B cell (primary cell): ENCODE measurements at regions not wholly inside any gene's neighbourhood (a gene's known extent, or its start where the extent isn't known, plus 50 kb on each side); places are given as distances from the start of the nearest gene placed in this dataset.

ENCODE experiments used
- ATAC-seq: fragments of 200-7000 bp; cut with Tn5 transposase; one replicate; pipeline ENCODE4 v1.10.0; 2021; ENCODE audit warnings: low read depth, mild to moderate bottlenecking, moderate number of reproducible peaks, moderate library complexity
- CTCF ChIA-PET: fragments of 350-600 bp; sonication (Branson Sonifier 250); formaldehyde crosslinking; loops from one replicate; lab custom pipeline; 2021; ENCODE audit warnings: antibody characterized with exemption, inconsistent platforms; lab: Charles Lee
- POLR2A ChIA-PET: fragments of 350-600 bp; sonication (Branson Sonifier 250); formaldehyde crosslinking; loops from one replicate; lab custom pipeline; 2021; ENCODE audit warnings: antibody characterized with exemption; lab: Charles Lee
- DNase-seq: peaks from one replicate; pipeline ENCODE4 v3.0.0; 2013
- H2AFZ ChIP-seq: 2 replicates; pipeline ENCODE4 v1.6.1; 2012; ENCODE audit warnings: mild to moderate bottlenecking, low read depth, low read length; ENCODE audit not compliant: insufficient read depth, poor library complexity, severe bottlenecking
- H3K27ac ChIP-seq, 2 donors: 1 replicate in 1 of 2; 2 replicates in 1 of 2; pipeline ENCODE4 v1.5.1; 2012 to 2013; ENCODE audit warnings: low read length in 2 of 2, mild to moderate bottlenecking in 2 of 2, moderate library complexity in 1 of 2
- H3K27me3 ChIP-seq, 4 experiments: fragments of 200-600 bp in 1 of 4; sonication (generic) in 1 of 4; replicated peaks in 1 of 4; 1 replicate in 2 of 4; 2 replicates in 2 of 4; pipeline versions ENCODE4 v1.6.1 to v1.7.0; 2013 to 2016; ENCODE audit warnings: low read length in 3 of 4, mild to moderate bottlenecking in 2 of 4, mixed read lengths in 1 of 4, moderate library complexity in 1 of 4; ENCODE audit not compliant: insufficient read depth in 4 of 4, control insufficient read depth in 3 of 4; ENCODE audit errors: control extremely low read depth in 1 of 4
- H3K36me3 ChIP-seq, 2 experiments: replicated peaks in 1 of 2; 1 replicate in 1 of 2; 2 replicates in 1 of 2; pipeline versions ENCODE4 v1.6.1 to v1.7.1; 2013; ENCODE audit warnings: low read length in 1 of 2; ENCODE audit not compliant: insufficient read depth in 2 of 2, control insufficient read depth in 1 of 2; ENCODE audit errors: control extremely low read depth in 1 of 2, extremely low read depth in 1 of 2
- H3K4me1 ChIP-seq, 2 donors: fragments of 200-600 bp in 1 of 2; sonication (generic) in 1 of 2; 1 replicate in 1 of 2; 2 replicates in 1 of 2; pipeline versions ENCODE4 v1.5.1 to v1.6.1; 2013 to 2017; ENCODE audit warnings: low read length in 2 of 2; ENCODE audit not compliant: control insufficient read depth in 2 of 2, insufficient read depth in 2 of 2
- H3K4me2 ChIP-seq: replicated peaks from 2 replicates; pipeline ENCODE3; 2012; ENCODE audit warnings: mild to moderate bottlenecking, low read depth, low read length; ENCODE audit not compliant: poor library complexity, severe bottlenecking
- H3K4me3 ChIP-seq, 5 experiments: fragments of 200-600 bp in 1 of 5; sonication (generic) in 1 of 5; 1 replicate in 3 of 5; 2 replicates in 2 of 5; pipeline versions ENCODE4 v1.5.1 to v1.7.0; 2011 to 2016; ENCODE audit warnings: low read length in 4 of 5, mild to moderate bottlenecking in 4 of 5, low read depth in 2 of 5, control low read depth in 1 of 5, moderate library complexity in 1 of 5; ENCODE audit not compliant: insufficient read depth in 1 of 5; ENCODE audit errors: control extremely low read depth in 1 of 5, extremely low read depth in 1 of 5
- H3K79me2 ChIP-seq: fragments of 200-600 bp; sonication (generic); one replicate; pipeline ENCODE4 v1.6.0; 2016; ENCODE audit warnings: low read length; ENCODE audit not compliant: control insufficient read depth, insufficient read depth
- H3K9ac ChIP-seq: fragments of 200-600 bp; sonication (generic); 2 replicates; pipeline ENCODE4 v1.6.1; 2017; ENCODE audit warnings: mild to moderate bottlenecking, low read length, moderate library complexity
- H3K9me3 ChIP-seq, 3 donors: one replicate each; pipeline versions ENCODE4 v1.6.1 to v1.7.1; 2013; ENCODE audit warnings: low read length in 2 of 3; ENCODE audit not compliant: control insufficient read depth in 2 of 3, insufficient read depth in 1 of 3; ENCODE audit errors: control extremely low read depth in 1 of 3
- H4K20me1 ChIP-seq: 2 replicates; pipeline ENCODE4 v1.6.0; 2012; ENCODE audit warnings: mild to moderate bottlenecking, low read length; ENCODE audit not compliant: insufficient read depth, control insufficient read depth, poor library complexity, severe bottlenecking
- H3K27ac Mint-ChIP-seq: one replicate; pipeline ENCODE4 v1.8.0; 2021; ENCODE audit warnings: mixed read lengths
- H3K27me3 Mint-ChIP-seq: one replicate; pipeline ENCODE4 v1.8.0; 2021; ENCODE audit warnings: mixed read lengths
- H3K4me1 Mint-ChIP-seq: one replicate; pipeline ENCODE4 v1.8.0; 2021; ENCODE audit warnings: mixed read lengths
- H3K4me3 Mint-ChIP-seq: one replicate; pipeline ENCODE4 v1.8.0; 2021; ENCODE audit warnings: mixed read lengths
- H3K9me3 Mint-ChIP-seq: one replicate; pipeline ENCODE4 v1.8.0; 2022; ENCODE audit warnings: mixed read lengths; ENCODE audit not compliant: insufficient read depth
- EZH2 ChIP-seq: IDR thresholded peaks from 2 replicates; pipeline ENCODE4 v1.6.1; 2012; ENCODE audit warnings: borderline replicate concordance, low read depth, mild to moderate bottlenecking, moderate library complexity, low read length; ENCODE audit not compliant: insufficient read depth, poor library complexity, severe bottlenecking
- WGBS: methylation state at CpG from one replicate; pipeline ENCODE4 v1.1.5; 2013; ENCODE audit warnings: missing lambda C conversion rate; ENCODE audit not compliant: insufficient coverage; 5-methylcytosine and 5-hydroxymethylcytosine counted together
- intact Hi-C: fragments of 100-400 bp; cut with micrococcal nuclease; formaldehyde crosslinking; loops from one replicate; pipeline ENCODE4 v1.10.0; 2022
- TF ChIP-seq, protein P1 (sequence below): fragments of 200-600 bp; IDR thresholded peaks from one replicate; pipeline ENCODE4 v1.8.0; 2022; ENCODE audit warnings: antibody characterized with exemption, mild to moderate bottlenecking

DNA sequence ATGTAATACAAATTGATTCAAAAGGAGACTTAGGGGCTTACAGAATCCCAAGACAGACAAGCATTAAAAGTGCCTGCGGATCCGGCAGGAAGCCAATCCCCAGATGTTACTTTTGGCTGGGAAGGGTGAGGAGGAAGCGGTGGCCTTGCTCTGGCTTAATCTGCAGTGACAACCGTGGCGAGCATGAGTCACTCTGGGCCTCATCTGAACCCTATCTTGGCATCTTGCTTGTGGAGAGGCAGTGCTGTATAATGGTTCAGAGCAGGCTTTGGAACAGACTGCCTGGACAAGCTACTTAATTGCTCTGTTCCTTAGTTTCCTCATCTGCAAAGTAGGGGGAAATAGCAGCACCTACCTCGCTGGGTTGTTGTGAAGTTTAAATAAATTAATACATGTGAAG, 74.1 kb downstream of the XCL2 start:
- H3K4me1 Mint-ChIP-seq: peaks cover 21% of the 10 kb centered on the region
- CTCF ChIA-PET: no interaction called here
- H3K27me3 Mint-ChIP-seq: peaks cover 2% of the 10 kb centered on the region
- H3K79me2 ChIP-seq: no peaks in the 10 kb centered on the region
- peaks cover 10 to 18% of the 10 kb centered on the region in 2 donors for H3K4me1 ChIP-seq
- DNase-seq (no peak), ATAC-seq (no peak)
- POLR2A ChIA-PET: no interaction called here
- H3K36me3 ChIP-seq: no peaks in the 10 kb centered on the region
- no peak overlapping the region for H3K4me3 ChIP-seq
- H3K27ac Mint-ChIP-seq: no peak overlapping the region
- H3K4me2 ChIP-seq: no peak overlapping the region
- TF ChIP-seq, protein P1, sequence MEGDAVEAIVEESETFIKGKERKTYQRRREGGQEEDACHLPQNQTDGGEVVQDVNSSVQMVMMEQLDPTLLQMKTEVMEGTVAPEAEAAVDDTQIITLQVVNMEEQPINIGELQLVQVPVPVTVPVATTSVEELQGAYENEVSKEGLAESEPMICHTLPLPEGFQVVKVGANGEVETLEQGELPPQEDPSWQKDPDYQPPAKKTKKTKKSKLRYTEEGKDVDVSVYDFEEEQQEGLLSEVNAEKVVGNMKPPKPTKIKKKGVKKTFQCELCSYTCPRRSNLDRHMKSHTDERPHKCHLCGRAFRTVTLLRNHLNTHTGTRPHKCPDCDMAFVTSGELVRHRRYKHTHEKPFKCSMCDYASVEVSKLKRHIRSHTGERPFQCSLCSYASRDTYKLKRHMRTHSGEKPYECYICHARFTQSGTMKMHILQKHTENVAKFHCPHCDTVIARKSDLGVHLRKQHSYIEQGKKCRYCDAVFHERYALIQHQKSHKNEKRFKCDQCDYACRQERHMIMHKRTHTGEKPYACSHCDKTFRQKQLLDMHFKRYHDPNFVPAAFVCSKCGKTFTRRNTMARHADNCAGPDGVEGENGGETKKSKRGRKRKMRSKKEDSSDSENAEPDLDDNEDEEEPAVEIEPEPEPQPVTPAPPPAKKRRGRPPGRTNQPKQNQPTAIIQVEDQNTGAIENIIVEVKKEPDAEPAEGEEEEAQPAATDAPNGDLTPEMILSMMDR: no peak
- TF ChIP-seq EZH2: no peak
- intact Hi-C loops: no loop called here
- peaks cover 0 to 7% (median 0%) of the 10 kb centered on the region in 3 donors for H3K9me3 ChIP-seq
- H4K20me1 ChIP-seq: no peaks in the 10 kb centered on the region
- no peak overlapping the region for H3K27ac ChIP-seq
- H3K9ac ChIP-seq: no peak overlapping the region
- H3K4me3 Mint-ChIP-seq: no peak overlapping the region
- 59% methylated on average over 6 of the region's 6 CpGs for WGBS
- H3K9me3 Mint-ChIP-seq: no peaks in the 10 kb centered on the region
- no peak overlapping the region for H2AFZ ChIP-seq
- no peaks in the 10 kb centered on the region for H3K27me3 ChIP-seq

DNA sequence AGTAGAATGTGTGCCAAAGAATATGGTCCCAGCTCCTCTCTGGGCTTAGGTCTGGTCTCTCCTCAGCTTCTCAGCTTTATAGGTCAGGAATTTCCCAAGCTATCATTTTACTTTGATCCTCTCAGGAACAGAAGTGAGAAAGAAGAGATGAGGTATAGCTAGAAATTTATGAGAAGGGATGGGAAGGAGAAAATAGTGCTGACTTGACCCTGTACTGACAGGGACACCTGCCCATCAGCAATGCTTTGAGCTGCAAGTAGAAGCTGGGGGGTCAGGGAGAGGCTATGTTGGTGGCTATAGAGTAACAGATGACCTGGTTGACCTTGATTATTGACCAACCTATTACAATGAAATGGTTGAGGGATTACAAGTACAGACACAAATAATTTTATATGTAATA, 75.0 kb downstream of the XCL2 start:
- Histone ChIP-seq H3K27ac (no peak overlapping the region), H3K27me3 (no peaks in the 10 kb centered on the region), H3K9ac (no peak overlapping the region), H3K9me3 (no peaks in the 10 kb centered on the region), H3K4me2 (no peak overlapping the region), H3K4me1 (peaks cover 10 to 18% of the 10 kb centered on the region in 2 donors), H2AFZ (no peak overlapping the region), H3K79me2 (no peaks in the 10 kb centered on the region), H3K36me3 (no peaks in the 10 kb centered on the region), H3K4me3 (no peak overlapping the region), H4K20me1 (no peaks in the 10 kb centered on the region)
- Mint-ChIP-seq H3K27ac (no peak overlapping the region), H3K27me3 (peaks cover 4% of the 10 kb centered on the region), H3K4me1 (peaks cover 21% of the 10 kb centered on the region), H3K9me3 (no peaks in the 10 kb centered on the region), H3K4me3 (no peak overlapping the region)
- CTCF ChIA-PET: no interaction called here
- intact Hi-C loops: no loop called here
- no peak for DNase-seq
- no peak for ATAC-seq
- TF ChIP-seq, protein P1: no peak
- no peak for TF ChIP-seq EZH2
- POLR2A ChIA-PET: no interaction called here
